ENCODE measurements at regions not wholly inside any gene's neighbourhood (a gene's known extent, or its start where the extent isn't known, plus 50 kb on each side); places are given as distances from the start of the nearest gene placed in this dataset.
A peak's percentile ranks its signal among the peaks of the same experiment; 100 is the strongest.

GRCh38 chr14:71705460-71705859, 226.8 kb upstream of the RGS6 start:
- Mint-ChIP-seq H3K9me3 (no peaks in the 10 kb centered on the region), H3K36me3 (peaks cover 18 to 43% (median 20%) of the 10 kb centered on the region in 3 donors), H3K27me3 (ENCODE audit: low read depth in 3 of 3) (no peaks in the 10 kb centered on the region), H3K27ac (no peak overlapping the region), H3K4me1 (peaks cover 0 to under 1% of the 10 kb centered on the region in 2 donors), H3K4me3 (no peak overlapping the region)
- DNase-seq: no peak

- no peak for DNase-seq
- Mint-ChIP-seq H3K27me3 (ENCODE audit: low read depth in 3 of 3) (no peaks in the 10 kb centered on the region), H3K9me3 (no peaks in the 10 kb centered on the region), H3K4me3 (no peak overlapping the region), H3K27ac (no peak overlapping the region), H3K36me3 (peaks cover 10 to 35% (median 16%) of the 10 kb centered on the region in 3 donors), H3K4me1 (peaks cover 9 to 19% of the 10 kb centered on the region in 2 donors)
Measured at GRCh38 chr14:71709076-71709475, 223.2 kb upstream of the RGS6 start.

- H3K9me3 Mint-ChIP-seq: no peaks in the 10 kb centered on the region
- no peak for DNase-seq
- H3K4me3 Mint-ChIP-seq: no peak overlapping the region
- no peaks in the 10 kb centered on the region for H3K27me3 Mint-ChIP-seq (ENCODE audit: low read depth in 3 of 3)
- H3K4me1 Mint-ChIP-seq: peaks cover 9 to 19% of the 10 kb centered on the region in 2 donors
- peaks cover 12 to 35% (median 16%) of the 10 kb centered on the region in 3 donors for H3K36me3 Mint-ChIP-seq
- no peak overlapping the region for H3K27ac Mint-ChIP-seq
Measured at GRCh38 chr14:71709987-71710386, 222.2 kb upstream of the RGS6 start.

GRCh38 chr14:71711125-71711524, 221.1 kb upstream of the RGS6 start:
- peaks cover 13 to 30% (median 16%) of the 10 kb centered on the region in 3 donors for H3K36me3 Mint-ChIP-seq
- H3K27me3 Mint-ChIP-seq (ENCODE audit: low read depth in 3 of 3): no peaks in the 10 kb centered on the region
- H3K4me1 Mint-ChIP-seq: peaks cover 9 to 19% of the 10 kb centered on the region in 2 donors
- H3K9me3 Mint-ChIP-seq: no peaks in the 10 kb centered on the region
- H3K27ac Mint-ChIP-seq: peak overlapping the region; percentile 26 to 67 (median 36)
- DNase-seq: peak in 2 of 3 donors; percentile 1 to 25
- H3K4me3 Mint-ChIP-seq: peak overlapping the region in 1 of 5 donors; percentile 55

- no peaks in the 10 kb centered on the region for H3K27me3 Mint-ChIP-seq (ENCODE audit: low read depth in 3 of 3)
- H3K9me3 Mint-ChIP-seq: no peaks in the 10 kb centered on the region
- H3K4me3 Mint-ChIP-seq: no peak overlapping the region
- peaks cover 9 to 19% of the 10 kb centered on the region in 2 donors for H3K4me1 Mint-ChIP-seq
- peaks cover 13 to 30% (median 16%) of the 10 kb centered on the region in 3 donors for H3K36me3 Mint-ChIP-seq
- DNase-seq: no peak
- peak overlapping the region in 2 of 6 donors; percentile 19 to 35 for H3K27ac Mint-ChIP-seq
Measured at GRCh38 chr14:71711619-71712018, 220.6 kb upstream of the RGS6 start.

GRCh38 chr14:71712478-71712877, 219.8 kb upstream of the RGS6 start:
- H3K27me3 Mint-ChIP-seq (ENCODE audit: low read depth in 3 of 3): peaks cover 0 to 2% (median 0%) of the 10 kb centered on the region in 3 donors
- peak overlapping the region in 1 of 6 donors; percentile 2 for H3K27ac Mint-ChIP-seq
- peaks cover 9 to 19% of the 10 kb centered on the region in 2 donors for H3K4me1 Mint-ChIP-seq
- no peak for DNase-seq
- H3K4me3 Mint-ChIP-seq: no peak overlapping the region
- no peaks in the 10 kb centered on the region for H3K9me3 Mint-ChIP-seq
- H3K36me3 Mint-ChIP-seq: peaks cover 13 to 24% (median 17%) of the 10 kb centered on the region in 3 donors

- peak overlapping the region in 1 of 6 donors; percentile 2 for H3K27ac Mint-ChIP-seq
- peaks cover 13 to 22% (median 15%) of the 10 kb centered on the region in 3 donors for H3K36me3 Mint-ChIP-seq
- DNase-seq: no peak
Measured at GRCh38 chr14:71713016-71713415, 219.2 kb upstream of the RGS6 start.

GRCh38 chr14:71713451-71713850, 218.8 kb upstream of the RGS6 start:
- Mint-ChIP-seq H3K27me3 (ENCODE audit: low read depth in 3 of 3) (peaks cover 0 to 2% (median 0%) of the 10 kb centered on the region in 3 donors), H3K4me1 (peaks cover 9 to 19% of the 10 kb centered on the region in 2 donors), H3K4me3 (no peak overlapping the region), H3K9me3 (no peaks in the 10 kb centered on the region), H3K27ac (no peak overlapping the region), H3K36me3 (peaks cover 13 to 22% (median 15%) of the 10 kb centered on the region in 3 donors)
- DNase-seq: no peak

More at GRCh38 chr14:71713016-71713415, 219.2 kb upstream of the RGS6 start:
- Mint-ChIP-seq H3K27me3 (ENCODE audit: low read depth in 3 of 3) (peaks cover 0 to 2% (median 0%) of the 10 kb centered on the region in 3 donors), H3K4me1 (peaks cover 9 to 19% of the 10 kb centered on the region in 2 donors), H3K9me3 (no peaks in the 10 kb centered on the region), H3K4me3 (no peak overlapping the region)

GRCh38 chr14:71714225-71714624, 218.0 kb upstream of the RGS6 start:
- peaks cover 0 to 2% (median 0%) of the 10 kb centered on the region in 3 donors for H3K27me3 Mint-ChIP-seq (ENCODE audit: low read depth in 3 of 3)
- H3K9me3 Mint-ChIP-seq: no peaks in the 10 kb centered on the region
- peaks cover 12 to 20% (median 15%) of the 10 kb centered on the region in 3 donors for H3K36me3 Mint-ChIP-seq
- H3K4me1 Mint-ChIP-seq: peaks cover 9 to 19% of the 10 kb centered on the region in 2 donors
- H3K4me3 Mint-ChIP-seq: no peak overlapping the region
- DNase-seq: no peak
- H3K27ac Mint-ChIP-seq: peak overlapping the region in 1 of 6 donors; percentile 4

- Mint-ChIP-seq H3K4me1 (peaks cover 4 to 11% of the 10 kb centered on the region in 2 donors), H3K36me3 (peaks cover 8 to 14% (median 10%) of the 10 kb centered on the region in 3 donors), H3K27me3 (ENCODE audit: low read depth in 3 of 3) (peaks cover 0 to 3% (median 0%) of the 10 kb centered on the region in 3 donors), H3K27ac (no peak overlapping the region), H3K9me3 (no peaks in the 10 kb centered on the region), H3K4me3 (no peak overlapping the region)
- no peak for DNase-seq
Measured at GRCh38 chr14:71716041-71716772, 216.0 kb upstream of the RGS6 start.

GRCh38 chr14:71720978-71721624, 211.1 kb upstream of the RGS6 start:
- Mint-ChIP-seq H3K9me3 (no peaks in the 10 kb centered on the region), H3K4me3 (no peak overlapping the region), H3K27ac (peak overlapping the region in 1 of 6 donors; percentile 50), H3K4me1 (no peaks in the 10 kb centered on the region), H3K36me3 (peaks cover 17 to 31% (median 25%) of the 10 kb centered on the region in 3 donors), H3K27me3 (ENCODE audit: low read depth in 3 of 3) (peaks cover 0 to 3% (median 0%) of the 10 kb centered on the region in 3 donors)
- DNase-seq: no peak

GRCh38 chr14:71721791-71722190, 210.4 kb upstream of the RGS6 start:
- no peak for DNase-seq
- H3K36me3 Mint-ChIP-seq: peaks cover 17 to 30% (median 25%) of the 10 kb centered on the region in 3 donors
- H3K27ac Mint-ChIP-seq: no peak overlapping the region
- H3K4me3 Mint-ChIP-seq: no peak overlapping the region
- H3K9me3 Mint-ChIP-seq: no peaks in the 10 kb centered on the region
- no peaks in the 10 kb centered on the region for H3K4me1 Mint-ChIP-seq
- peaks cover 0 to 3% (median 0%) of the 10 kb centered on the region in 3 donors for H3K27me3 Mint-ChIP-seq (ENCODE audit: low read depth in 3 of 3)

- Mint-ChIP-seq H3K36me3 (peaks cover 17 to 25% (median 25%) of the 10 kb centered on the region in 3 donors), H3K4me3 (no peak overlapping the region), H3K9me3 (no peaks in the 10 kb centered on the region), H3K27ac (no peak overlapping the region), H3K27me3 (ENCODE audit: low read depth in 3 of 3) (peaks cover 0 to 1% (median 0%) of the 10 kb centered on the region in 3 donors), H3K4me1 (no peaks in the 10 kb centered on the region)
- DNase-seq: no peak
Measured at GRCh38 chr14:71722885-71723284, 209.3 kb upstream of the RGS6 start.
